Germinal center (tissue), 1 donor: ENCODE measurements at regions not wholly inside any gene's neighbourhood (a gene's known extent, or its start where the extent isn't known, plus 50 kb on each side); places are given as distances from the start of the nearest gene placed in this dataset.

Experiments
- DNase-seq: peaks from one replicate; pipeline ENCODE4 v3.0.0; 2012; ENCODE audit warnings: mixed read lengths, low spot score

DNA sequence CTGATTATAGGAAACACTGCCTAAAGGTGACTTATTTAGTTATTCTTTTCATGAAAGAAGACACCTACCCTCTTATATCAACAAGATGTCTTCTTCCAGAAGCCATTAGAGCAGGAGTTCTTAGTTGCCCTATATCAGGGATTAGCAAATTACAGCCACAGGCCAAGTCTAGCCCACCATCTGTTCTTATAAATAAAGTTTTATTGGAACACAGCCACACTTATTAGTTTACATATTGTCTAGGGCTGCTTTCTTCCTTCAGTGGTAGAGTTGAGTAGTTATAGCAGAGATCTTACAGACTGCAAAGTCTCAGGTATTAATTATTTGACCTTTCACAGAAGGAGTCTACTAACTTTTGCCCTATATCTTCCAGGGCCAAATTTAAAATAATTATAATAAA lies 157.2 kb upstream of the NOCT start:
- no peak for DNase-seq

DNA sequence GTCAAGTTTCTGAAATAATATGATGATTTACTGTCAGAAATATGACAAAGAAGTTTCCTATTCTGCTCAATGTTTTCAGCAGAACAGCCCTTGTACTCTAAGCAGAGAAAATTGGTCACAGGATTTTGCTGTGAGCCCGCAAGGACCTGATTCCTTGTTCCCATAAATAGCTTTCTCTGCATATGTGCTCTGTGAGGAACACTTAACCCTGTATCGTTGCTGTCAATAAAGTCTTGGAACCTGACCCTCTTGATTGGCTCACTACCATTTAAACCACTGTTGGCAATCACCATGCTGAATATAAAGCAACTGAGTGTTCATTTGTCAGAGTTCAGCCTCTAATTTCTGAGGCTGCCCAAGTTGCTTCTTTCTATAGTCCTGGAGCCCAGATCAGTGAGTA lies 158.2 kb upstream of the NOCT start:
- DNase-seq = no peak

GRCh38 chr4:138852681-138853080 lies 162.9 kb upstream of the NOCT start:
- DNase-seq = no peak

- DNase-seq = no peak
These were observed 163.9 kb upstream of the NOCT start for GRCh38 chr4:138851391-138852335.

- no peak for DNase-seq
These were observed 169.9 kb upstream of the NOCT start for GRCh38 chr4:138845664-138846063.

- DNase-seq = no peak
These were observed 170.5 kb upstream of the NOCT start for GRCh38 chr4:138845054-138845453.

GRCh38 chr4:138843616-138844015 lies 172.0 kb upstream of the NOCT start:
- DNase-seq = no peak

DNA sequence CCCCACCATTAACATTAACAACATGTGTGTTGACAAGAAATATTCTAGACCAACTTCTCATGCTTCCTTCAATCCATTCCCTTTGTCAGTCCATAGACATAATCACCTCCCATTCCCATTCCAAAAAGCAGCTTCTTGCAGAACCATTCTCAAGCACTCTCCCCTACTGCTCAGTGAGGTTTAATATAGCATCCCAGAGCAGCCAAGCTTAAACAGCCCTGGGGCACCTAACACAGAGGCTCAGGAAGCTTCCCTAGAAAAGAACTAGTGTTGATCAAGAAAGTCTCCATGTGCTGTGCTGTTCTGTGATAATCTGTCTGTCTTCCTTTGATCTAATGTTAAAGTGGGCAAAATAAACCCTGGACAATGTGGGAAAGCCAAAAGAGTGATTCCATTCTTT lies 174.2 kb upstream of the NOCT start:
- DNase-seq = no peak

GRCh38 chr4:138838251-138838650 lies 177.3 kb upstream of the NOCT start:
- no peak for DNase-seq

- no peak for DNase-seq
These were observed 179.6 kb upstream of the NOCT start for GRCh38 chr4:138835832-138836533.

DNA sequence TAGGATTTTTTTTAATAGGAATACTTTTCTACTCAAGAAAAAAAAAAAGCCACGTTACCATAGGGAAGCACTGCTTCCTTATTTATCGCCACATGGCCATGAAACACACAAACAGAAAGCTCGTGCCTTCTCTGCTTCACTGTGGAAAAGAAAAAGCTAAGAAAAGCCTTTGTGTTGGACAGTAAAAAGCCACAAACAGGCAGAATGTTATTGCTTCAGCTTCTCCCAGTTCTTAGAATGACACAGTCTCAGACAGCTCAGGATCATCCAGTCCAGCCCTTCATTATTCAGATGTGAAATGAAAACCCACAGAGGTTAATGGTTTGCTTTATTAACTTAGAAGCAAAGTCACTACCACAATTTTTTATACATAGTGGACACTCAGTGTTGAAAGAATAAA lies 181.6 kb upstream of the NOCT start:
- no peak for DNase-seq

DNA sequence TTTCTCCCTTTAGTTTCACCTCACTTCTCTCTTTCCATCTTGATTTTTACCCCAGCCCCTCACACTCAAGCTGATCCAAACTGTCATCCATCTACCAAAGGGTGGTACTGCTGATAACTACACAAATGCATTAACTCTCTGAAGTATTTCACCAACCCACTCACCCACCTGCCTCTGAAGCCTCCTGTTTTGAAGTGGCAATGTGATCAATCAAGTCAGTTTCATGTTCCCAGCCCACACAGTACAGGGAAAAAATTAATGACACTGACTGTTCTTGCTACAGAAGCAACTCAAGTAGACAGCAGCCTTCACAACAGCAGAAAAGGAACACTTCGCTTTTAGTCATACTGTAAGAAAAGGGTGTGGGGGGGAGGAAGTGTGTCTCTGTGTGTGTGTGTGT lies 183.0 kb upstream of the NOCT start:
- no peak for DNase-seq

DNA sequence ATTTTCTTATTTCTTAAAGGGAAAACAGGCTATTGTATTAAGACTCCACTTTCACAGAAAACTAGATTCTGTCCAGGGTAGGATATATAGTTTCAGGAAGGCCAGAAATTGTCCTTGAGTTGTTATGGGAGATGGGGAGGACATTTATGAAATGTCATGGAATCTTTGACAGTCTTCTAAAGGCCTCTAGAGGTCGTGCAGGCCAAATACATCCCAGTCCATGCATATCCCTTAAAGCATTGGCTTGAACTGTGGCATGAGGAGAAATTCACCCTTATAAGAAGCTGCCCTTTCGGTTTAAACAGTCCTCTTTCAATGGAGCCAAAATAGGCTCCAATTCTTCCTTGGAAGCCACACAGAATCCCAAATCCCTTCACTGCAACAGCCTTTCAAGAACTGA lies 183.6 kb upstream of the NOCT start:
- DNase-seq = no peak

DNA sequence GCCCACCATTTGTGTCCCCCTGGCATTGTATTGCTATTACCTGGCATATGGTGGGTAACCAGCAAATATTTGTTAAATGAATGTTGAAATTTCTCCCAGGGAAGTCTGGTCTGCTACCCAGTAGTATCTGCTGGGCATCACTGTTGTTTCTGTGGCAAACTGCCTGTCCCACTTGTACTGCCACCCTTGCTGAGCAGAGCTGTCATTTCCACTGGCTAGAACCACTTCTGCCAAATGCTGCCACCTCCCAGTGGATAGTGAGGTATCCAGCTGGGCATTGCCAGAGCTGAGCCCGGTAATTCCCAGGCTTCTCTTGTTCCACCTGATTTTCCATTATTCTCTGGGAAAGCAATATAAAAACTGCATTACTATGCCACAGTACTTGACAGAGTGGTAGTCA lies 186.7 kb upstream of the NOCT start:
- DNase-seq = no peak

- no peak for DNase-seq
These were observed 188.8 kb upstream of the NOCT start for GRCh38 chr4:138826754-138827153.

- no peak for DNase-seq
These were observed 189.3 kb upstream of the NOCT start for GRCh38 chr4:138826322-138826721.

GRCh38 chr4:138821331-138821730 lies 194.2 kb upstream of the NOCT start:
- no peak for DNase-seq

DNA sequence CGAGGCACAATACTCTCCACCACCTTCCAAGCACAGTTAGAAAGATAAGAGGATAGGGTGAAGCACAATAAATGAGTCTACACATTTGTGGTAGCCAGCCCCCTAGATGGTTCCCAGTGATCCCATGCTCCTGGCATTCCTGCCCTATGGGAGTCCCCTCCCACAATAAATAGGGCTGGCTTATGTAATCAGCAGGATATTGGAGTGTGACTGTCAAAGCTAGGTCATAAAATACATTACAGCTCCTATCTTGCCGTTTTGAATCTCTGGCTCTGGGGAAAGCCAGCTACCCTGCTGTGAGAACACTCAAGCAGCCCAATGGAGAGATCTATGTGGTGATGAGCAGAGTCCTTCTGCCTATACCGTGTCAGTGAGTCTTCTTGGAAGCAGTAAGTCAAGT lies 198.7 kb upstream of the NOCT start:
- no peak for DNase-seq

- DNase-seq = no peak
These were observed 199.8 kb upstream of the NOCT start for GRCh38 chr4:138815811-138816210.

DNA sequence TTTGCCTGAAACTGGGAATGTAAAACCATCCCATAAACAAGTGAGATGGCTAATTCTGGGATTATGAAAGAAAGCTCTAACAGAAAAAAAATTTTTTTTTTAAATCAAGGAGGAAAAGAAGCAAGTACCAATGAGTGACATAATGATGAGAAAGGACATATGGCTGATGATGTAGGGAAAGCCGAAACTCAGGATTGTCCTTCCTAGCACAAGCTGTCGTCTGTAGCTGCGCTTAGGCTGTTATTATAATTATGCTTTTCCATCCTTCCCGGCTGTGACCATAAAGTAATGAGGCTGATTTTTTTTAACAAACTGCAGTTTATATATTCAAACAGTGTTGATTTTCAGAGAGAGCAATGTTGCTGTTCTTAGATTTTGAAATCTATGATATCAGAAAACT lies 209.8 kb upstream of the NOCT start:
- no peak for DNase-seq

DNA sequence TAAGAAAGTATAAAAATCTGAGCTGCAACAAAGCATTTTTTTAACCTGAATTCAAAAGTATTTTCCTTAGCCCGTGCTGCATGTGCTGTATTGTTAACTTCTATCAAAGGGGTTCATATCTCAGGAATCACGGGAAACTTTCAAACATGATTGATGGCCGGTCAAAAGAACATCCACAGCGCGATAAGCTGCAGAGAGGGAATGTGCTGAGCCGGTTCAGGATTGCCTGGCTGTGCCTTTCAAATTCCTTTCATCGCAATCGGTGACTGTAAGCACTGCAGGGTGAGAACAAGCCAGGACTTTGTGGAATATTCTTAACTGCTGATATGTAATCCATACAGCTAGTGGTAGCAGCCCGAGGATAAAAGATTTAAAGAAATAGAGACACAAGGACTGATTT lies 210.9 kb upstream of the NOCT start:
- DNase-seq = no peak

DNA sequence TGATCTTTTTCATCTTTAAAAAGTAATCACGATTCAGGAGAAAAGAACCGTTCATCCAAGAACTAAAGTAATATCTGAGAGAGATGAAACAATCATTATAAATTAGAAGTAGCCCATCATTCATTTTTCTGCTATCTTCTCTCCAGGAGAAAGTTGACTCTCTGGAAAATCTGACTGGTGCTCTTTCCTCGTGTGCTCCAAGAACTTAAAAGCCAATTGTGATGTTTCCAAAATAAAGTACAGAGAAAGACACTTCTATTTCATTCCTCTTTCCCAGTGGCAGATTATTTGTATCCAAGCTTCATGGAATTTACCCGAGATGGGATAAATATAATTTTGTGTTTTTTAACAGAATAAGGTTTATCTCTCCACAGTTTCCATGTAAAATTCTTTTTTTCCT lies 212.5 kb upstream of the NOCT start:
- DNase-seq = no peak

- no peak for DNase-seq
These were observed 213.1 kb upstream of the NOCT start for GRCh38 chr4:138802499-138802898.

DNA sequence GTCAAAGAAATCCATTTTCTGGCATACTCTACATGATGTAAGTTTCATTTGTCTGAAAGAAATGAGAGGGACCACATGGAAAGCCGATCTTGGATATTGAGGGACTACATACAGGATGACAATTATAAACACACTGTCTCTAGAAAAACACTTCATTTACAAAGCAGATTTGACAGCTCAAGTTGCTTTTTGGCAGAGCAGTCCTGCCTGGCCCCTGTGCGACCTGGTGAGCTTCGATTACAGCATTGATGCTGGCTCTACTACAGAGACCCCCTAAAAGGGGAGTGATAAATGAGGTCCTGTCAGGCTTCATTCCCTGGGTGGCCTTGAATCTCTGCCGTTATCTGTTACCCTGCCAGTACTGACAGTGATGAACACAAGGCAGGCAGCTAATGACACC lies 215.2 kb upstream of the NOCT start:
- DNase-seq = no peak
